H9 (cell line): ENCODE measurements at regions not wholly inside any gene's neighbourhood (a gene's known extent, or its start where the extent isn't known, plus 50 kb on each side); places are given as distances from the start of the nearest gene placed in this dataset.

Source experiments
- DNase-seq: peaks from one replicate; pipeline ENCODE4 v3.0.0-alpha.2; 2017
- H2AFZ ChIP-seq: one replicate; pipeline ENCODE4 v1.6.1; 2013; ENCODE audit warnings: mild to moderate bottlenecking, low read length, control low read depth, moderate library complexity
- H2AK5ac ChIP-seq: 2 replicates; pipeline ENCODE4 v1.6.1; 2013; ENCODE audit warnings: low read length, control low read depth, mixed read lengths; ENCODE audit not compliant: insufficient read length
- H2BK120ac ChIP-seq: one replicate; pipeline ENCODE4 v1.6.1; 2013; ENCODE audit warnings: low read depth, mild to moderate bottlenecking, low read length, control low read depth, inconsistent platforms; ENCODE audit not compliant: poor library complexity, severe bottlenecking
- H2BK12ac ChIP-seq: 2 replicates; pipeline ENCODE4 v1.6.1; 2013; ENCODE audit warnings: low read length, control low read depth, mixed read lengths, low read depth; ENCODE audit not compliant: insufficient read length
- H2BK15ac ChIP-seq: 2 replicates; pipeline ENCODE4 v1.6.1; 2013; ENCODE audit warnings: low read depth, low read length, control low read depth
- H2BK20ac ChIP-seq: one replicate; pipeline ENCODE4 v1.6.1; 2013; ENCODE audit warnings: low read depth, mild to moderate bottlenecking, low read length, control low read depth, inconsistent platforms; ENCODE audit not compliant: poor library complexity, severe bottlenecking
- H2BK5ac ChIP-seq: 2 replicates; pipeline ENCODE4 v1.6.1; 2013; ENCODE audit warnings: low read length, control low read depth, mixed read lengths; ENCODE audit not compliant: insufficient read length
- H3K14ac ChIP-seq: 2 replicates; pipeline ENCODE4 v1.6.1; 2013; ENCODE audit warnings: low read length, control low read depth; ENCODE audit not compliant: insufficient read depth
- H3K18ac ChIP-seq: 2 replicates; pipeline ENCODE4 v1.6.1; 2013; ENCODE audit warnings: low read depth, mild to moderate bottlenecking, mixed read lengths, low read length, control low read depth; ENCODE audit not compliant: insufficient read length
- H3K23ac ChIP-seq: 2 replicates; pipeline ENCODE4 v1.6.1; 2013; ENCODE audit warnings: low read length, control low read depth, mixed read lengths, low read depth; ENCODE audit not compliant: insufficient read length
- H3K23me2 ChIP-seq: 2 replicates; pipeline ENCODE4 v1.6.1; 2013; ENCODE audit warnings: low read depth, mild to moderate bottlenecking, mixed read lengths, low read length, control low read depth; ENCODE audit not compliant: insufficient read length, poor library complexity, severe bottlenecking
- H3K27ac ChIP-seq: 2 replicates; pipeline ENCODE4 v1.5.1; 2013; ENCODE audit warnings: low read length, control low read depth, mixed read lengths, low read depth; ENCODE audit not compliant: insufficient read length
- H3K27me3 ChIP-seq: 2 replicates; pipeline ENCODE4 v1.6.1; 2013; ENCODE audit warnings: low read length, control low read depth, inconsistent platforms; ENCODE audit not compliant: insufficient read depth
- H3K4ac ChIP-seq: 2 replicates; pipeline ENCODE4 v1.6.1; 2013; ENCODE audit warnings: low read depth, mild to moderate bottlenecking, control low read depth, inconsistent platforms, low read length, moderate library complexity
- H3K4me1 ChIP-seq: 2 replicates; pipeline ENCODE4 v1.6.1; 2013; ENCODE audit warnings: low read length, control low read depth, inconsistent platforms; ENCODE audit not compliant: insufficient read depth
- H3K4me2 ChIP-seq: 2 replicates; pipeline ENCODE4 v1.6.1; 2013; ENCODE audit warnings: low read length, control low read depth, mixed read lengths; ENCODE audit not compliant: insufficient read length, insufficient read depth
- H3K56ac ChIP-seq: 2 replicates; pipeline ENCODE4 v1.6.1; 2013; ENCODE audit warnings: low read depth, mild to moderate bottlenecking, mixed read lengths, low read length, control low read depth; ENCODE audit not compliant: insufficient read length
- H3K79me1 ChIP-seq: 2 replicates; pipeline ENCODE4 v1.6.1; 2013; ENCODE audit warnings: low read depth, mild to moderate bottlenecking, moderate library complexity, low read length, control low read depth, inconsistent platforms; ENCODE audit not compliant: insufficient read depth, poor library complexity, severe bottlenecking
- H3K79me2 ChIP-seq: 2 replicates; pipeline ENCODE4 v1.6.1; 2013; ENCODE audit warnings: low read length, control low read depth, inconsistent platforms; ENCODE audit not compliant: insufficient read depth
- H3K9ac ChIP-seq: 2 replicates; pipeline ENCODE4 v1.6.1; 2013; ENCODE audit warnings: low read length, control low read depth, mixed read lengths; ENCODE audit not compliant: insufficient read length; ENCODE audit errors: extremely low read depth
- H3K9me3 ChIP-seq: one replicate; pipeline ENCODE4 v1.6.1; 2013; ENCODE audit warnings: low read depth, low read length, inconsistent platforms; ENCODE audit not compliant: control insufficient read depth
- H3T11ph ChIP-seq: one replicate; pipeline ENCODE4 v1.6.1; 2013; ENCODE audit warnings: mild to moderate bottlenecking, low read length, control low read depth, inconsistent platforms
- H4K20me1 ChIP-seq: one replicate; pipeline ENCODE4 v1.6.1; 2013; ENCODE audit not compliant: control insufficient read depth, insufficient read length, insufficient read depth
- H4K5ac ChIP-seq: 2 replicates; pipeline ENCODE4 v1.6.1; 2013; ENCODE audit warnings: low read depth, mild to moderate bottlenecking, mixed read lengths, low read length, control low read depth; ENCODE audit not compliant: insufficient read length
- H4K8ac ChIP-seq: replicated peaks from 2 replicates; pipeline ENCODE4 v1.6.1; 2013; ENCODE audit warnings: low read length, control low read depth, mixed read lengths, low read depth; ENCODE audit not compliant: insufficient read length
- H4K91ac ChIP-seq: 2 replicates; pipeline ENCODE4 v1.6.1; 2013; ENCODE audit warnings: low read depth, mild to moderate bottlenecking, moderate library complexity, mixed read lengths, low read length, control low read depth; ENCODE audit not compliant: insufficient read length
- H3K27ac Mint-ChIP-seq, 3 experiments: 2 replicates in 2 of 3; 3 replicates in 1 of 3; pipeline ENCODE4 v1.8.0; 2020 to 2021; ENCODE audit warnings: mixed read lengths in 3 of 3, mild to moderate bottlenecking in 1 of 3, moderate library complexity in 1 of 3
- H3K27me3 Mint-ChIP-seq: 2 replicates; pipeline ENCODE4 v1.8.0; 2021; ENCODE audit warnings: low read depth, mild to moderate bottlenecking, moderate library complexity, mixed read lengths
- H3K36me3 Mint-ChIP-seq, 3 experiments: 2 replicates in 2 of 3; 3 replicates in 1 of 3; pipeline ENCODE4 v1.8.0; 2020 to 2021; ENCODE audit warnings: low read depth in 3 of 3, mixed read lengths in 3 of 3; ENCODE audit not compliant: insufficient read depth in 1 of 3
- H3K4me1 Mint-ChIP-seq, 2 experiments: 2 replicates each; pipeline ENCODE4 v1.8.0; 2020; ENCODE audit warnings: mixed read lengths in 2 of 2
- H3K4me3 Mint-ChIP-seq, 2 experiments: 2 replicates in 1 of 2; 3 replicates in 1 of 2; pipeline ENCODE4 v1.8.0; 2020 to 2021; ENCODE audit warnings: mild to moderate bottlenecking in 2 of 2, mixed read lengths in 2 of 2, moderate library complexity in 1 of 2
- H3K9me3 Mint-ChIP-seq, 2 experiments: 2 replicates in 1 of 2; 3 replicates in 1 of 2; pipeline ENCODE4 v1.8.0; 2020; ENCODE audit warnings: mild to moderate bottlenecking in 2 of 2, mixed read lengths in 2 of 2, moderate library complexity in 1 of 2
- CTCF ChIP-seq: fragments of 200-600 bp; sonication (generic); conservative IDR thresholded peaks from 3 replicates; pipeline ENCODE4 v1.8.0; 2021; ENCODE audit warnings: antibody characterized with exemption, mild to moderate bottlenecking
- WGBS: extraction: QIAGEN DNeasy Blood & Tissue Kit; methylation state at CpG from one replicate; pipeline ENCODE4 v1.1.7; 2013; ENCODE audit warnings: missing lambda C conversion rate, low lambda C conversion rate, mixed read lengths; ENCODE audit not compliant: insufficient read length; ENCODE audit errors: extremely low coverage; 5-methylcytosine and 5-hydroxymethylcytosine counted together

- Mint-ChIP-seq H3K4me1 (peaks cover 7% of the 10 kb centered on the region in 2 experiments), H3K9me3 (peaks cover 0 to 4% of the 10 kb centered on the region in 2 experiments; a peak in 3 of 5 replicates), H3K27ac (no peak overlapping the region), H3K36me3 (peaks cover 0 to 4% (median 0%) of the 10 kb centered on the region in 3 experiments; a peak in 1 of 7 replicates), H3K27me3 (no peaks in the 10 kb centered on the region), H3K4me3 (no peak overlapping the region)
- H4K8ac ChIP-seq = no peak overlapping the region
- no peak overlapping the region for H2BK20ac ChIP-seq
- no peak overlapping the region for H2BK15ac ChIP-seq
- H2BK5ac ChIP-seq = no peak overlapping the region
- H4K5ac ChIP-seq = no peak overlapping the region
- no peak overlapping the region for H2BK120ac ChIP-seq
- H3K9me3 ChIP-seq = no peaks in the 10 kb centered on the region
- no peak for DNase-seq
- H3K23ac ChIP-seq = no peak overlapping the region
- H3K4me2 ChIP-seq = no peak overlapping the region
- H2AFZ ChIP-seq = no peak overlapping the region
- H3K27ac ChIP-seq = no peak overlapping the region
- no peak overlapping the region for H4K91ac ChIP-seq
- no CpG with 5 or more reads among the region's 1 CpG for WGBS
- no peak overlapping the region for H3K56ac ChIP-seq
- H3K79me1 ChIP-seq = no peaks in the 10 kb centered on the region
- H3K23me2 ChIP-seq = no peaks in the 10 kb centered on the region
- H2BK12ac ChIP-seq = no peak overlapping the region
- H3K79me2 ChIP-seq = no peaks in the 10 kb centered on the region
- H4K20me1 ChIP-seq = no peaks in the 10 kb centered on the region
- TF ChIP-seq CTCF = no peak
- H3K9ac ChIP-seq = no peak overlapping the region
- H3K27me3 ChIP-seq = no peaks in the 10 kb centered on the region
- no peaks in the 10 kb centered on the region for H3K4me1 ChIP-seq
- no peak overlapping the region for H3K14ac ChIP-seq
- H3K4ac ChIP-seq = no peak overlapping the region
- no peak overlapping the region for H3K18ac ChIP-seq
- H2AK5ac ChIP-seq = no peak overlapping the region
- H3T11ph ChIP-seq = no peak overlapping the region
Observed at GRCh38 chr4:111945014-111945413, 200.2 kb upstream of the FAM241A start.
